Ovary (tissue), 7 donors: ENCODE measurements at regions not wholly inside any gene's neighbourhood (a gene's known extent, or its start where the extent isn't known, plus 50 kb on each side); places are given as distances from the start of the nearest gene placed in this dataset.

Source experiments
- DNase-seq, 5 donors: peaks; one replicate each; pipeline ENCODE4 v3.0.0-alpha.2; 2019 to 2020
- H3K27ac ChIP-seq, 2 donors: fragments of 200-600 bp; one replicate each; pipeline versions ENCODE4 v1.5.1 to v1.8.0; 2019 to 2022
- H3K27me3 ChIP-seq: fragments of 200-600 bp; one replicate; pipeline ENCODE4 v1.8.0; 2022
- H3K36me3 ChIP-seq: fragments of 200-600 bp; sonication (generic); one replicate; pipeline ENCODE4 v1.5.1; 2019
- H3K4me1 ChIP-seq: one replicate; pipeline ENCODE4 v1.8.1; 2013; ENCODE audit warnings: mild to moderate bottlenecking, moderate library complexity; ENCODE audit not compliant: insufficient read depth
- H3K4me3 ChIP-seq: fragments of 200-600 bp; sonication (generic); one replicate; pipeline ENCODE4 v1.5.1; 2017
- H3K9me3 ChIP-seq, 2 donors: fragments of 200-600 bp in 1 of 2; sonication (generic) in 1 of 2; one replicate each; pipeline versions ENCODE4 v1.5.1 to v1.8.1; 2013 to 2019; ENCODE audit warnings: mild to moderate bottlenecking in 1 of 2, moderate library complexity in 1 of 2
- EP300 ChIP-seq: sonication (generic); formaldehyde crosslinking; IDR thresholded peaks from one replicate; pipeline ENCODE4 v1.6.1; 2017; ENCODE audit warnings: antibody characterized with exemption
- POLR2A ChIP-seq: fragments of 450-650 bp; IDR thresholded peaks from one replicate; pipeline ENCODE4 v1.6.1; 2017; ENCODE audit warnings: antibody characterized with exemption, mild to moderate bottlenecking, moderate library complexity
- WGBS, 3 donors: extraction: QIAGEN DNeasy Blood & Tissue Kit in 1 of 3; methylation state at CpG; one replicate each; pipeline versions ENCODE4 v1.1.5 to v1.1.7; 2013 to 2017; 5-methylcytosine and 5-hydroxymethylcytosine counted together
- intact Hi-C, 4 donors: fragments of 100-400 bp; cut with DNase I; formaldehyde crosslinking; loops; one replicate each; pipeline versions ENCODE4 v1.11.0 to v1.15.1; 2022 to 2023
- TF ChIP-seq, protein P1 (sequence below), 3 donors: fragments of 450-650 bp in 2 of 3; fragments of 200-600 bp in 1 of 3; IDR thresholded peaks; one replicate each; pipeline versions ENCODE4 v1.5.1 to v1.8.0; 2016 to 2022; ENCODE audit warnings: antibody characterized with exemption in 3 of 3, mild to moderate bottlenecking in 1 of 3
- donor health status: DM: no; HTN: no; CAD: no; lungs with moderate emphysema.
- donor health status: DM: no; HTN: no; CAD: no.
- donor health status: Bipolar disorder and iron deficiency.
- donor health status: DM: no; HTN: no; CAD: no.
- donor health status: DM: yes; HTN: yes; CAD: no.

DNA sequence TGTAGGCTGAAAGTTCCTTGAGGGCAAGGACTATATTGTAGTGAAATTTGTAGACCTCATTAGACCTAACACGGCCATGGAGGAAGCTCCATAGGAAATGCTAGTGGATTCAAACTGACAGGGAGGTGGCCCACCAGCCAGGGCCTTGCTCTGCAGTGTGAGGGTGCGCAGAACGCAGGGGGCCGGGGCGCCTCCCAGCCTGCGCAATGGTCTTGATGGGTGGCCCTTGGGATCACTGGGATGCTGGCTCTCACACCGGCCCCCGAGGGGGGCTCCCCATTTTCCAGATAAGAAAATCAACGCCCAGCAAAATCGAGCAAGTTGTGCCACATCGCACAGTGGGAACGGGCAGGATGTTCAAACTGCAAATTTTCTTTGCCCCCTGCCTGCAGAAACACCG, 655.4 kb downstream of the GALR1 start:
- no peak for DNase-seq
- intact Hi-C loops = no loop called here
- Histone ChIP-seq H3K4me3 (no peak overlapping the region), H3K27me3 (no peaks in the 10 kb centered on the region), H3K36me3 (no peaks in the 10 kb centered on the region), H3K27ac (no peak overlapping the region), H3K9me3 (no peaks in the 10 kb centered on the region), H3K4me1 (peaks cover 2% of the 10 kb centered on the region)
- no peak for TF ChIP-seq EP300
- no peak for TF ChIP-seq POLR2A
- TF ChIP-seq, protein P1, sequence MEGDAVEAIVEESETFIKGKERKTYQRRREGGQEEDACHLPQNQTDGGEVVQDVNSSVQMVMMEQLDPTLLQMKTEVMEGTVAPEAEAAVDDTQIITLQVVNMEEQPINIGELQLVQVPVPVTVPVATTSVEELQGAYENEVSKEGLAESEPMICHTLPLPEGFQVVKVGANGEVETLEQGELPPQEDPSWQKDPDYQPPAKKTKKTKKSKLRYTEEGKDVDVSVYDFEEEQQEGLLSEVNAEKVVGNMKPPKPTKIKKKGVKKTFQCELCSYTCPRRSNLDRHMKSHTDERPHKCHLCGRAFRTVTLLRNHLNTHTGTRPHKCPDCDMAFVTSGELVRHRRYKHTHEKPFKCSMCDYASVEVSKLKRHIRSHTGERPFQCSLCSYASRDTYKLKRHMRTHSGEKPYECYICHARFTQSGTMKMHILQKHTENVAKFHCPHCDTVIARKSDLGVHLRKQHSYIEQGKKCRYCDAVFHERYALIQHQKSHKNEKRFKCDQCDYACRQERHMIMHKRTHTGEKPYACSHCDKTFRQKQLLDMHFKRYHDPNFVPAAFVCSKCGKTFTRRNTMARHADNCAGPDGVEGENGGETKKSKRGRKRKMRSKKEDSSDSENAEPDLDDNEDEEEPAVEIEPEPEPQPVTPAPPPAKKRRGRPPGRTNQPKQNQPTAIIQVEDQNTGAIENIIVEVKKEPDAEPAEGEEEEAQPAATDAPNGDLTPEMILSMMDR (IDR thresholded peaks at IDR 0.05) = no peak
- WGBS, 3 donors = 83 to 88% (median 88%) methylated on average over 13 of the region's 13 CpGs

DNA sequence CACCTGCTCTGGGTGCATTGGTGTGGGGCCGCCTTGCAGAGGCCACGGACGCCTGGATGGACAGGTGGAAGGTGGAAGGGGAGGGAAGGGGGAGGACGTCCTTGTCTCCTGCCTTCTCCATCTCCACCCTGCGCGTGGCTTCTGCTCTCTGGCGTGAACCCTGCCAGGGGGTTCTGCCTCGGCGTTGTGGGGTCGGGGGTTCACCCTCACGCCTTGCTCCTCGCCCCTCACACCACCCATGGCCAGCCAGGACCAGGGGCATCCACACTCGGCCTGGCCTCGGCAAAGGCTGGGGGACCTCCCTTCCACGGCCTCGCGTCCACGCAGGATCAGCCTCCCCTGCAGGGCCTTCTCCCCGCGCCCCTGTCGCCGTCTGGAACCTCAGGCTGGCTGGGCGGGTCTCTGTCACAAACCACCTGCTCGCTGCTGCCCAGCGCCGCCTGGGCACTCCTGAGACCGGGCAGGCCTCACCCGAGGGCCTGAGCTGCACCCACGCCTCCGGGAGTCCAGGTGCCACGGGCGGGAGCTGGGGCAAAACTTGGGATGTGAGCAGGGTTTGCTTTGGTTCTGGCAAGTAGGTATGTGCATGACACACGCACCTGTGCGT, 655.9 kb downstream of the GALR1 start:
- Histone ChIP-seq H3K9me3 (no peaks in the 10 kb centered on the region), H3K36me3 (no peaks in the 10 kb centered on the region), H3K4me1 (no peaks in the 10 kb centered on the region), H3K27me3 (no peaks in the 10 kb centered on the region), H3K4me3 (no peak overlapping the region), H3K27ac (no peak overlapping the region)
- 87 to 94% (median 88%) methylated on average over 33 to 34 of the region's 34 CpGs for WGBS, 3 donors
- TF ChIP-seq, protein P1 (IDR thresholded peaks at IDR 0.05) = no peak
- TF ChIP-seq POLR2A (no peak), EP300 (no peak)
- DNase-seq = no peak
- intact Hi-C loops = no loop called here

DNA sequence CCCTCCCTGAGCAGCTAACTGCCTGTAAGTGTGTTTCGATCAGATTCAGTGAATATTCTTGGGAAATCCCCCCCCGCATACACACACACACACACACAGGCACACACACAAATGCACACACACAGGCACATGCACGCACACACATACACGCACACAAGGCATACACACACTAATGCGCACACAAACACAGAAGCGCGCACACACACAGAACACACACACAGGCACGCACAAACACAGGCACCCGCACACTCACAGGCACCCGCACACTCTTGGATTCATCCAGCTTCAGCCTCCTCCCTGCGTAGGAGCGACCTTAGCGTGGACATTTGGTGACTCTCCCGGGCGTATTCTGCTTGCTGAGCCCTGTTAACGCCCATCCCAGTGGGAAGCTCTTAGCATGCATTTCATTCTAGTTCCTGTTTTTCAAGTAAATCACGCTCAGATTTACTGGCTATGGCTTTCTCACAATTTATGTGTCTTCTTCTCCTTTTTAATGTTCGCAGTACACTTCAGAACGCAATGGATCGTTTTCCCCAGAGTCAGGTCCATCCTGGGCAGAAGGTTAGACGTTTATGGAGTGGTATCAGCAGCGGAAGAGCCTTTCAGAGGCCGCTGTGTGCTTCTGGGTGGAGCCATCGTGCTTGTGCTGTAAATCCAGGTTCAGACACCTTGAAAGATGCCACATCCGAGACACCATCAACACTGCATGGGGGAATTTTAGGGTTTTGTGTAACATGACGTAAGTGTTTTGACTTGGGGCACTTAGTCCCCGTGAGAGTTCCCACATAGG, 656.6 kb downstream of the GALR1 start:
- H3K36me3 ChIP-seq = no peaks in the 10 kb centered on the region
- no peak overlapping the region for H3K4me3 ChIP-seq
- intact Hi-C loops = no loop called here
- WGBS, 3 donors = 69 to 75% (median 71%) methylated on average over 27 of the region's 27 CpGs
- no peaks in the 10 kb centered on the region for H3K4me1 ChIP-seq
- TF ChIP-seq POLR2A = no peak
- no peak for TF ChIP-seq EP300
- TF ChIP-seq, protein P1 (IDR thresholded peaks at IDR 0.05) = no peak
- no peaks in the 10 kb centered on the region for H3K9me3 ChIP-seq
- H3K27ac ChIP-seq = no peak overlapping the region
- no peak for DNase-seq
- no peaks in the 10 kb centered on the region for H3K27me3 ChIP-seq

DNA sequence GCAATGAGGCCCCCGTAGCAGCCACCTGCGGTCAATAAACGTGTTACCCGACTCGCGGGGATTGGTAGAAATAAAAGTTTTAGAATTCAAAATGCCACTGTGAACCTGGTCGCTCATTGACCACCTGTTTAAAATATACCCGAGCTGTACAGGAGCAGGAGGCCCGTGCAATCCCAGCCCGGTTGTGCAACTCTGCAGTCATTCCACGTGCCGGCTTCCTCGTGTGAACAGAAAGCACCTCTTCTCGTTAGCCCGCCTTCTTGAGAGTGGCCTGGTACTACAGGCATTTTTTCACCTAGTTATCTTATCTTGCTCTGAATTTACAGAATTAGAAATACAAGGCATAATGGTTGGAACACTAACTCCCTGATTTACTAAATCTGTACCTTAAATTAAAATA, 660.7 kb downstream of the GALR1 start:
- no peak overlapping the region for H3K4me3 ChIP-seq
- no peaks in the 10 kb centered on the region for H3K9me3 ChIP-seq
- no peaks in the 10 kb centered on the region for H3K4me1 ChIP-seq
- H3K27ac ChIP-seq = no peak overlapping the region
- no peaks in the 10 kb centered on the region for H3K36me3 ChIP-seq
- no peaks in the 10 kb centered on the region for H3K27me3 ChIP-seq
- no peak for TF ChIP-seq EP300
- TF ChIP-seq POLR2A = no peak
- TF ChIP-seq, protein P1 (IDR thresholded peaks at IDR 0.05) = no peak
- intact Hi-C loops = no loop called here
- 82 to 84% (median 84%) methylated on average over 15 of the region's 15 CpGs for WGBS, 3 donors
- no peak for DNase-seq
